GM19043 (cell line): ENCODE measurements at regions not wholly inside any gene's neighbourhood (a gene's known extent, or its start where the extent isn't known, plus 50 kb on each side); places are given as distances from the start of the nearest gene placed in this dataset.
"Not testable (repeated sequence)": the region's sequence is repeated elsewhere in the genome, so short reads cannot be mapped to it uniquely, and the experiment has no call there.

Experiments used
- ATAC-seq: cut with Tn5 transposase; IDR thresholded peaks from one replicate; pipeline ENCODE4 v1.9.1; 2021; ENCODE audit warnings: low read depth; ENCODE audit not compliant: unreplicated experiment

- no peak for ATAC-seq
These were observed 238.7 kb upstream of the SEMA6A start for GRCh38 chr5:116813356-116813755.

GRCh38 chr5:116810951-116811350 lies 236.3 kb upstream of the SEMA6A start:
- no peak for ATAC-seq

DNA sequence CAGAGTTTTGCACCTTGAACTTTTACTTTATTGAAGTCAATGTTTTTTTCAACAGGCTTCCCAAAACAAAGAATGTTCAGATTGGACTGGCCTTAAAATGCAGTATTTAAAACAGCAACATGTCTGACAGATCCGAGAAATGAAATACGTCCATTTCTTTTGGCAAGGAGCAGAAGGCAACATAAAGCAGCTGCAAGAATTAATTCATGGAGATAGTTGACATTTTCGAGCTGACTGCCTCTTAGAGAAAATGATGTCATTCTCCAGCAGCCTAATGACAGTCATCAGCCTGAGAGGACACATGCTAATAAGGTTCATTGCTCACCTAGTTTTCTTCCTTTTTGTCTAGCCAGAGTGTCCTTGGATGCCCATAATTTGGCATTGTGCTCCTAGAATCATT lies 232.2 kb upstream of the SEMA6A start:
- ATAC-seq: no peak

- ATAC-seq: no peak
These were observed 224.8 kb upstream of the SEMA6A start for GRCh38 chr5:116799401-116799800.

GRCh38 chr5:116795189-116795588 lies 220.6 kb upstream of the SEMA6A start:
- ATAC-seq: no peak

DNA sequence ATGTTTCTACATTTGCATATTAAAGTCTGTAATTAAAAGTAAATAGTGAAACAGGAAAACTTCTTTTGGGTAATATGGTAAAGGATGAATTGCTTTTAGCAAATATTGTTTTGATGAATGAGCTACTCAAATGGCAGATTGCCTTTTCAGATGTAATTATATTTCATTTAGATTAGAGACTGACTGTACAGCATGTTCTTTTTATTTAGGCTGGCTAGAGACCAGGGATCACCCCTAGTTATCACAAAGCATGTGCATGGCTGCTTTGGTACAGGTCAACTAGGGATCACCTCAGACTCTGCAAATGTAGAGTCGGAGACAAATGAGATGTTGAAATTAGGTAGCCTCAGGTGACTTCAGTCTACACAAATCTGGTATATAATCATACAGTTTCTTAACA lies 214.9 kb upstream of the SEMA6A start:
- ATAC-seq: no peak

DNA sequence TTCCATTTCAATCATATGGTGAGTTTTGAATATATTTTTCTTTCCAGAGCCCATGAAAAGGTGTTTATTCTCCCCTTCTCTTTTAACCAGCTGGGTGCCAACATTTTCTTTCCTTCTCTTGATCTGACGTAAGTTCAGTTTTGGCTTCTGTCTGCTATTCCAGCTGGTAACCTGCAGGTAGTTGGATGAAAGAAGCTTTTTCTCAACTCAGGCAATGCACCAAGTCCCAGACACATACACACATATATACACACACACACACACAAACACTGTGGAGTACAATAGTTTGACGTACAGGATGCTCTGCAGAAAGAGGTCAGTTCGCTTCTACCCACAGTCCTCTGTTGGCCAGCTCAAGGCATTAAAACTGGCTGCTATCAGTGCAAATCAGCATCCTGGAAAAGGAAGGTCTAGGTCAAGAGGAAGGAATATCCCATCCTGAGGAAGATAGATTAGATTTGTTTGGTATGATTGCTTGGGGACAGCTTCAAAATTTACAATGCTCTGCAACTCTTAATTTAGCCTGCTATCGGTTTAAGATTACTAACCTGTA lies 214.3 kb upstream of the SEMA6A start:
- no peak for ATAC-seq

GRCh38 chr5:116787570-116787969 lies 212.9 kb upstream of the SEMA6A start:
- no peak for ATAC-seq

DNA sequence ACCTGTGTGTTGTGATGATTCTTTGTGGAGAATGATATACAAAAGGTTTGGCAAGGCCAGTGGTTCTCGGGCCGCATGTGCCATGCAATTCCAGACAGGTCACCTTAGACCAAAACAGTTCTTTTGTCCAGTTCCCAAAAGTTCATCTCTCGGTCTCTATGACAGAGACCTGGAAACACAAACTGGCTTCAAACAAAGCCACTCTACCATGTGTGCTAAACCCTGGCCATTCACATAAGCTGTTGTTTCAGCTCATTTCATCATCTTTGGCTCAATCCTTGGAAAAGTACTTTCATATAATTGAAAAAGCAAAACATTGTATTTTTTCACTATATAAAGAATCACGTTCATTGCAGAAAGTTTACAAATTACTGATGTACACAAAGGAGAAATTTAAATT lies 210.5 kb upstream of the SEMA6A start:
- no peak for ATAC-seq

DNA sequence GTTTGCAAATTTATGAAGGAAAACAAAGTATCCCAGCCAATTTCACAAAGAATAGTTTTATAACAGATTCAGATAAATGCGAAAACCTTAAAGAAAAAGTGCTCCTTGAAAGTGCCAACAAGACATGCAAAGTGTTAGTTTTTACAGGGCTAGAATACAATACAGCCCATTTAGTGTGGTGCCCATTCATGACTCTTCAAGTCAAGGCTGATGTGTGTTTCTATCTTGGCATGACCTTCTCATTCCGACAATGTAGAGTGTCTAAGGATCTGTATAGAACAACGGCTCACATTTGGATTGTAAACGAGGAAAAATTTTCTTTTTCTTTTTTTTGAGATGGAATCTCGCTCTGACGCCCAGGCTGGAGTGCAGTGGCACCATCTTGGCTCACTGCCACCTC lies 205.2 kb upstream of the SEMA6A start:
- no peak for ATAC-seq

GRCh38 chr5:116778651-116779280 lies 204.1 kb upstream of the SEMA6A start:
- no peak for ATAC-seq

DNA sequence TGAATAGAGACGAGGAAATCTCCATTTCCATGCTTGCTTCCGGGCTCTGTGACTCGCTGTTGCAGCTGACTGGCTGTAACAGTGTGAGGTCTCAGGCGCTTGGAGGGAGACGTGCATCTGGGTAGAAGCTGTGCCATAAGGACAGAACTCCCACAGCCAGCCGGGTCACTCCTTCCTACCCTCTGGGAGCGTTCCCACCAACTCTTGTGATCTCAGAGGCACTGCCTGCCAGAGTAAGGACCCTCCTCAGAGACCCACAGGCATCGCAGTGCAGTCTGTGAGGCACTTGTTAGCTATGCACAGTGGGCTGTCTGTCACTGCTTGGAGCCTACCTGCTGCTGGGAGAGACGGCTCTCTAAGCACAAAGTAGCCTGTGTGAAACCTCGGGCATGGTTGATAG lies 203.4 kb upstream of the SEMA6A start:
- peak; percentile 64 for ATAC-seq

DNA sequence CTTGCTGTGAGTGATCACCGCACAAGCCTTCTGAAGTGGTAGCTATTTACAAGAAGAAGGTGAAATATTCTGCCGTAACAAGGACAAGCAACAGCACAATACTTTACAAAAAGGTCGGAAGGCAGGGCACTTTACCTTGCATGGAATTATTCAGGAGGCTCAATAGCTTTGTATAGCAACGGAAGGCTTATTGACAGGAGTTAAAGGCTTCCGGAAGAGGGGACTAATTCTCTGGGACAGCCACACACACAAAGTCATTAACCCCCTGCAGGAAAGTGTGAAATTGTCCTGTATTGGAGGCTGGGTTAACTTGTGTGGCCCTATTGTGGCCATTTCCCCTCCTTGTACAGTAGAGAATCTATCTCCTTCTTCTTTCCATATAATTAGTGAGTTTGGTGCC lies 199.3 kb upstream of the SEMA6A start:
- ATAC-seq: no peak

- ATAC-seq: no peak
These were observed 198.2 kb upstream of the SEMA6A start for GRCh38 chr5:116772806-116773205.

DNA sequence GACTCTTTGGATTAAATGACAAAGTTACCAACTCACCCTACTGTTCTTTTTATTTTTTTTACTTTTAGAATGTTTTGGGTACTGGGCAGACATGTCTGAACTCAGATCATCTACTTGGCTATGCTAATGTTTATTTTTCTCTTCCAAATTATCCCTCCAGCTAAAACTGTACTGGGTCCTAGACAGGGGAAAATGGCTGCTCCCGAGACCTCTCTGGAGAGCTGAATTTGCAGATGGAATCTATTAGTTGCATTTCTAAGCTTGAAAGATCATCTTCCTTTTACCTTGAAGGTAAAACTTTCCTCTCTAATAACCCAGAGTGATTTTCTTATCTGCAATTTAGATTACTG lies 197.5 kb upstream of the SEMA6A start:
- ATAC-seq: no peak

- ATAC-seq: no peak
These were observed 197.0 kb upstream of the SEMA6A start for GRCh38 chr5:116771466-116772151.

- not testable (repeated sequence) for ATAC-seq
These were observed 195.3 kb upstream of the SEMA6A start for GRCh38 chr5:116769953-116770352.

DNA sequence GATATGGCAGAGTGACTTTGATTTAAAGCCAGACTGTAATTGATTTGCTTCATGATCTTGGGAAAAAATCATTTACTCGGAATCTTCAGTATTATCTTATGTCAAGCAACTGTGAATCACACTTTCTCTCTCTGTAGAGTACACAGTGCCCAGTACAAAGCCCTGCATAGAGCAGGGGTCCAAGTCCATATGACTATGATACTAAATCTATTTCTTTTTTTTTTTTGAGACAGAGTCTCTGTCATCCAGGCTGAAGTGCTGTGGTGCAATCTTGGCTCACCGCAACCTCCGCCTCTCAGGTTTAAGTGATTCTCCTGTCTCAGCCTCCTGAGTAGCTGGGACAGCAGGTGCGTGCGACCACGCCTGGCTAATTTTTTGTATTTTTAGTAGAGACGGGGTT lies 194.8 kb upstream of the SEMA6A start:
- no peak for ATAC-seq

DNA sequence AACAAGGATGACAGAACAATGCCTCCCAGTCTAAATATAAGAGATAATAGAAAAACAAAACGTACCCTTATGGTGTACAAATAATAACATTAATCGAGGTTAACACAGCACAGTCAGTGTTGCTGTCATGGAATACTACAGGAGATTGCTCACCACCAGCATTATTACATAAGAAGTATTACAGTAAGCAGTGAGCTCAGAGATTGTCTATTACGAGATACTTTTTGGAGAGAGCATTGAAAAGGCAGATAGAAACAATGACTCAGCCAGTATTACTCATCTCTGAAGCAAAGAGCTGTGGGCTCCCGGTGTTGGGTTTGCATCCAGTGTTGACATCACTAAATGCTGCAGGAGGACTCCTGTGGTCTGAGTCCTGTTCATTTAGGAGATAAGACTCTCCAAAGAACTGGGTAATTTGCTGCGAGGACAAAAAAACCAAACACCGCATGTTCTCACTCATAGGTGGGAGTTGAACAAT lies 191.9 kb upstream of the SEMA6A start:
- peak; percentile 49 for ATAC-seq

- no peak for ATAC-seq
These were observed 190.8 kb upstream of the SEMA6A start for GRCh38 chr5:116765441-116765840.

GRCh38 chr5:116764941-116765340 lies 190.3 kb upstream of the SEMA6A start:
- no peak for ATAC-seq
